ENCODE measurements at regions not wholly inside any gene's neighbourhood (a gene's known extent, or its start where the extent isn't known, plus 50 kb on each side); places are given as distances from the start of the nearest gene placed in this dataset.

DNA sequence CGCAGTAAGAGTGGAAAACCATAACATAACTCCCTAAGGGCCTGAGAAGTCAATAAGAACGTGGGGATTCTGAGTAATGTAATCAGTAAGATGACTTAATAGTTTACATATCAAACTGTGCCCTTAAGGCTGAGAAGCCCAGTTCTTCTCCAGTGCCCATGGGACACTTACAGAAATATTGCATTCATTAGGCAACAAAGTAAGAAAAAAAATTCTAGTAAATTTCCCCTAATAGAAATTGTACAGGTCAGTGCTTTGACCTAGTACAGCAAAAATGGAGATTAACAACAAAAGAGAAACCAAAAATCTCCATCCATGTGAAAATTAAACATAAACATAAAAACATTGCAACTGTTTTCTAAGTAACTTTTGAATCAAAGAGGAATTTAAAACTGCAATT, 139.8 kb upstream of the HS6ST1 start:
- H3K79me2 ChIP-seq (ENCODE audit: insufficient read depth, low read depth), result no peaks in the 10 kb centered on the region
- H4K20me1 ChIP-seq (ENCODE audit: insufficient read depth), result no peaks in the 10 kb centered on the region
- H3K27ac ChIP-seq, result no peak overlapping the region
- H3K36me3 ChIP-seq (ENCODE audit: insufficient read depth), result no peaks in the 10 kb centered on the region
- no peaks in the 10 kb centered on the region for H3K4me1 ChIP-seq (ENCODE audit: low read depth, poor library complexity, severe bottlenecking)
- TF ChIP-seq, protein P1, sequence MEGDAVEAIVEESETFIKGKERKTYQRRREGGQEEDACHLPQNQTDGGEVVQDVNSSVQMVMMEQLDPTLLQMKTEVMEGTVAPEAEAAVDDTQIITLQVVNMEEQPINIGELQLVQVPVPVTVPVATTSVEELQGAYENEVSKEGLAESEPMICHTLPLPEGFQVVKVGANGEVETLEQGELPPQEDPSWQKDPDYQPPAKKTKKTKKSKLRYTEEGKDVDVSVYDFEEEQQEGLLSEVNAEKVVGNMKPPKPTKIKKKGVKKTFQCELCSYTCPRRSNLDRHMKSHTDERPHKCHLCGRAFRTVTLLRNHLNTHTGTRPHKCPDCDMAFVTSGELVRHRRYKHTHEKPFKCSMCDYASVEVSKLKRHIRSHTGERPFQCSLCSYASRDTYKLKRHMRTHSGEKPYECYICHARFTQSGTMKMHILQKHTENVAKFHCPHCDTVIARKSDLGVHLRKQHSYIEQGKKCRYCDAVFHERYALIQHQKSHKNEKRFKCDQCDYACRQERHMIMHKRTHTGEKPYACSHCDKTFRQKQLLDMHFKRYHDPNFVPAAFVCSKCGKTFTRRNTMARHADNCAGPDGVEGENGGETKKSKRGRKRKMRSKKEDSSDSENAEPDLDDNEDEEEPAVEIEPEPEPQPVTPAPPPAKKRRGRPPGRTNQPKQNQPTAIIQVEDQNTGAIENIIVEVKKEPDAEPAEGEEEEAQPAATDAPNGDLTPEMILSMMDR (conservative IDR thresholded peaks at IDR 0.05; ENCODE audit: low read depth, low read length), result no peak
- H3K9ac ChIP-seq, result no peak overlapping the region
- H3K27me3 ChIP-seq (ENCODE audit: insufficient read depth, low read depth), result no peaks in the 10 kb centered on the region
- H3K4me3 ChIP-seq (IDR thresholded peaks at IDR 0.05; ENCODE audit: insufficient read depth, low read depth, low read length), result no peak overlapping the region
- H3K4me2 ChIP-seq, result no peak overlapping the region
- no peak overlapping the region for H2AFZ ChIP-seq (ENCODE audit: low read depth)

DNA sequence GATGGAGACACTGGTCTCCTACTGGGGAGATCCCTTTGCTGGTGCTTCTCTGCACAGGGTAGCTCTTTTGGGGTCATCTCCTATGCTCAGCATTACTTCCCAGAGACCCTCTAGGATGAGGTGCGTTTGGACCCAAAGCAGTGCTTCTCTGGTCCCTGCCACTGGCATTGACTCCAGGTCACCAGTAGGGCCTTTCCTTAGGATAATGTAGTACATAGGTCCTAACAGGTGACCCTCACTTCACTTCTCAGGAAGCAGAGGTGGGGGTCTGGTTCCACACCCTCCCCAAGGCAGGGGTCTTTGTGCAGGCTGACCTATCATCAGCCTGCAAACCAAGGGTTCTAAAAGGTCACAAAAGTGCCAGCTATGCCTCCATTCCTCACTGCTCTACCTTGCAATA, 145.8 kb upstream of the HS6ST1 start:
- Histone ChIP-seq H3K4me3 (IDR thresholded peaks at IDR 0.05; ENCODE audit: insufficient read depth, low read depth, low read length) (no peak overlapping the region), H3K9ac (no peak overlapping the region), H3K36me3 (ENCODE audit: insufficient read depth) (no peaks in the 10 kb centered on the region), H4K20me1 (ENCODE audit: insufficient read depth) (no peaks in the 10 kb centered on the region), H3K4me1 (ENCODE audit: low read depth, poor library complexity, severe bottlenecking) (no peaks in the 10 kb centered on the region), H2AFZ (ENCODE audit: low read depth) (no peak overlapping the region), H3K79me2 (ENCODE audit: insufficient read depth, low read depth) (no peaks in the 10 kb centered on the region), H3K27ac (no peak overlapping the region), H3K27me3 (ENCODE audit: insufficient read depth, low read depth) (no peaks in the 10 kb centered on the region), H3K4me2 (no peak overlapping the region)
- TF ChIP-seq, protein P1 (conservative IDR thresholded peaks at IDR 0.05; ENCODE audit: low read depth, low read length), result no peak

DNA sequence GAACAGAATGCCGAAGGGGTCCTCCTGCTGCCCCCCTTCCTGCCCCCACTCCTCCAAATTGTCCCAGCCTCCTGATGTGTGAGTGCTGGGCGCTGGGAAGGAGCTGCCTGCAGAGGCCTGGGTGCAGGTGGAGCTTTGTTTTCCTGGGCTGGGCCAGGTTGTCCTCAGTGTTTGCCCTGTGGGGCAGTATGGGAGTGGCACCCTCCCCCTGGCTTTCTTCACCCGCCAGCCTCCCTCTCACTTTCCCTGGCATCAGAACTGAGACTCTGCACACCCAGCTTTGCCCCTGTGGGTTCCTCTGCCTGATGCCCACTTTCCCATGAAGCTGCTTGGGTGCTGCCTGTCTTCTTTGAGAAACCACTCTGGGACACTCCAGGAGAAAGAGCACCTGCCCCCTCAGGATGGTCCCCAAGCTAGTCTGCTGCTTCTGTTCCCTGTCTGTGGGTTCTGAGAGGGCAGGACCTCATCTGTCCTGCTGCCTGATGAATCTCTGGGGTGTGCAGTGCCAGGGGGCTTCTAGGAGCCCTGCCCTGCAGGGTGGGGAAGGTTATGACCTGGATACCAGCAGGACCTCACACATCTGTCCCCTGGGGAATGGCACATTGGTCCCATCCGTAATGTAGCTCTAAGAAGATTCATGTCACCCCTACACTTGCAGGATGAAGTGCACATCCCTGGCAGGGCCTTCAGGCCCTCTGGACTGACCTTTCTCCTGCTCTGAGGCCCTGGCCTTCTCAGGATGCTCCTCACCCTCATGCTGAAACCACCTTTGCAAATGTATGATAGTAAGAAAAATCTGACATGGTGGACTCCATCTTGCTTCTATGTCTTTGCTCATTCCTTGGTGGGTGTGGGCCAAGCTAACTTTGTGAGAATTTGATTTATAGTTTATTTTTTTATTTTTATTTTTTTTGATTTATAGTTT, 146.8 kb upstream of the HS6ST1 start:
- Histone ChIP-seq H3K9ac (no peak overlapping the region), H3K4me2 (no peak overlapping the region), H3K79me2 (ENCODE audit: insufficient read depth, low read depth) (no peaks in the 10 kb centered on the region), H3K4me1 (ENCODE audit: low read depth, poor library complexity, severe bottlenecking) (no peaks in the 10 kb centered on the region), H2AFZ (ENCODE audit: low read depth) (no peak overlapping the region), H3K27me3 (ENCODE audit: insufficient read depth, low read depth) (no peaks in the 10 kb centered on the region), H3K4me3 (IDR thresholded peaks at IDR 0.05; ENCODE audit: insufficient read depth, low read depth, low read length) (no peak overlapping the region), H3K27ac (no peak overlapping the region), H4K20me1 (ENCODE audit: insufficient read depth) (no peaks in the 10 kb centered on the region), H3K36me3 (ENCODE audit: insufficient read depth) (no peaks in the 10 kb centered on the region)
- TF ChIP-seq, protein P1 (conservative IDR thresholded peaks at IDR 0.05; ENCODE audit: low read depth, low read length), result no peak

DNA sequence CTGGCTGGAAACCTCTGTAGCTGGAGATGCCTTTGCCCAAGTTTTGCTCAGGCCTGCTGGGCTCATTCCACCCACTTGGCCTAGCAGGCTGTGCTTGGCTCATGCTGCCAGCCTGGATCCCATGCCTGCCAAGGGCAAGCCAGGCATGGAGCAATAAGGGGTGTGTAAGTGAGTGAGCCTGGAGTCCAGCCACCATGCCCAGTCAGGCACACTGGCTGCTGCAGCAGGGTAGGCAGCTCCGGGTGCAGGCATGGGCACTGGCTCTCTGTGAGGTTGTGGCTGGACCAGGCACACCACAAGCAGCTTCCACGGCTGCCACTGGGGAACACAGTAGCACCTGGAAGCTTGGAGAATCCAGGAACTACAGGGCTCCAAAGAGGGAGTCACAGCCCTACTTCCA, 147.7 kb upstream of the HS6ST1 start:
- H3K4me2 ChIP-seq, result no peak overlapping the region
- no peaks in the 10 kb centered on the region for H3K27me3 ChIP-seq (ENCODE audit: insufficient read depth, low read depth)

More for the DNA sequence above, 147.7 kb upstream of the HS6ST1 start:
- Histone ChIP-seq H3K4me3 (IDR thresholded peaks at IDR 0.05; ENCODE audit: insufficient read depth, low read depth, low read length) (no peak overlapping the region), H3K4me1 (ENCODE audit: low read depth, poor library complexity, severe bottlenecking) (no peaks in the 10 kb centered on the region), H3K79me2 (ENCODE audit: insufficient read depth, low read depth) (no peaks in the 10 kb centered on the region), H3K36me3 (ENCODE audit: insufficient read depth) (no peaks in the 10 kb centered on the region), H3K9ac (no peak overlapping the region), H2AFZ (ENCODE audit: low read depth) (no peak overlapping the region), H4K20me1 (ENCODE audit: insufficient read depth) (no peaks in the 10 kb centered on the region), H3K27ac (no peak overlapping the region)
- TF ChIP-seq, protein P1 (conservative IDR thresholded peaks at IDR 0.05; ENCODE audit: low read depth, low read length), result no peak

Measured in KMS-11 (cell line).